ENCODE measurements at regions not wholly inside any gene's neighbourhood (a gene's known extent, or its start where the extent isn't known, plus 50 kb on each side); places are given as distances from the start of the nearest gene placed in this dataset.

GRCh38 chr16:72264771-72265170, 92.8 kb upstream of the PMFBP1 start:
- Histone ChIP-seq H3K27me3 (no peaks in the 10 kb centered on the region), H3K9me3 (no peaks in the 10 kb centered on the region), H3K4me3 (no peak overlapping the region), H3K27ac (no peak overlapping the region), H3K36me3 (no peaks in the 10 kb centered on the region), H3K4me1 (no peaks in the 10 kb centered on the region)
- intact Hi-C loops (cut with DNase I), result no loop called here
- no peak for DNase-seq (ENCODE audit: extremely low spot score in 2 of 2)
- TF ChIP-seq POLR2AphosphoS5 (IDR thresholded peaks at IDR 0.05; ENCODE audit: insufficient read depth in 1 of 2, low read depth in 1 of 2) (no peak), CTCF (IDR thresholded peaks at IDR 0.05) (no peak), POLR2A (IDR thresholded peaks at IDR 0.05) (no peak)

GRCh38 chr16:72262711-72263110, 90.8 kb upstream of the PMFBP1 start:
- intact Hi-C loops (cut with DNase I), result no loop called here
- Histone ChIP-seq H3K9me3 (no peaks in the 10 kb centered on the region), H3K4me3 (no peak overlapping the region), H3K36me3 (no peaks in the 10 kb centered on the region), H3K27ac (no peak overlapping the region), H3K27me3 (no peaks in the 10 kb centered on the region), H3K4me1 (no peaks in the 10 kb centered on the region)
- DNase-seq (ENCODE audit: extremely low spot score in 2 of 2), result no peak
- TF ChIP-seq POLR2A (IDR thresholded peaks at IDR 0.05) (no peak), CTCF (IDR thresholded peaks at IDR 0.05) (no peak), POLR2AphosphoS5 (IDR thresholded peaks at IDR 0.05; ENCODE audit: insufficient read depth in 1 of 2, low read depth in 1 of 2) (no peak)

GRCh38 chr16:72261127-72261526, 89.2 kb upstream of the PMFBP1 start:
- no peak overlapping the region for H3K4me3 ChIP-seq
- TF ChIP-seq POLR2A (IDR thresholded peaks at IDR 0.05), result no peak
- no peak for TF ChIP-seq CTCF (IDR thresholded peaks at IDR 0.05)
- no peak for TF ChIP-seq POLR2AphosphoS5 (IDR thresholded peaks at IDR 0.05; ENCODE audit: insufficient read depth in 1 of 2, low read depth in 1 of 2)
- intact Hi-C loops (cut with DNase I), result no loop called here
- H3K4me1 ChIP-seq, result no peaks in the 10 kb centered on the region
- no peaks in the 10 kb centered on the region for H3K36me3 ChIP-seq
- H3K9me3 ChIP-seq, result no peaks in the 10 kb centered on the region
- H3K27me3 ChIP-seq, result no peaks in the 10 kb centered on the region
- DNase-seq (ENCODE audit: extremely low spot score in 2 of 2), result no peak
- H3K27ac ChIP-seq, result no peak overlapping the region

- H3K36me3 ChIP-seq, result no peaks in the 10 kb centered on the region
- H3K4me1 ChIP-seq, result no peaks in the 10 kb centered on the region
- H3K9me3 ChIP-seq, result no peaks in the 10 kb centered on the region
- DNase-seq (ENCODE audit: extremely low spot score in 2 of 2), result no peak
- H3K4me3 ChIP-seq, result no peak overlapping the region
- H3K27ac ChIP-seq, result no peak overlapping the region
- TF ChIP-seq POLR2A (IDR thresholded peaks at IDR 0.05), result no peak
- no peak for TF ChIP-seq POLR2AphosphoS5 (IDR thresholded peaks at IDR 0.05; ENCODE audit: insufficient read depth in 1 of 2, low read depth in 1 of 2)
- no peak for TF ChIP-seq CTCF (IDR thresholded peaks at IDR 0.05)
- H3K27me3 ChIP-seq, result no peaks in the 10 kb centered on the region
- intact Hi-C loops (cut with DNase I), result loop anchor here (10.0 kb wide), 1 partner anchor 198 kb away; no protein-coding TSS in a partner anchor
Observed at GRCh38 chr16:72256398-72257066, 84.6 kb upstream of the PMFBP1 start.

DNA sequence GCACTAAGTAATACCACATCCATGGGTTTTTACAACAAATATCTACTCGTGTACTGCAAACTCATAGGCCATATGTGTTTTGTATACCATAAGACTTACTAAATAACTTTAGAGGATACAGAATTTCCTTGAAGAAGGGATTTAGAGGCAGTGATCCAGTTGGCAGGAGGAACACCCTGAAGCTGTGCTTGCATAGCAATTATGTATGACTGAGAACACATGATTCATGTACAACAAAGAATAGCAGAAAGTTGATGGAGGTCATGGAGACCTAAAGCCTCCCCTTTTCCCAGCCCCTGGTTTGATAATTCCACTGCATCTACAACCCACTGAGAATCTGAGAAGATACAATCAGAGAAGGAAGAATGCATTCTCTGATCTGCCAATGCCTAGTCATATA, 83.8 kb upstream of the PMFBP1 start:
- intact Hi-C loops (cut with DNase I), result loop anchor here (10.0 kb wide), 1 partner anchor 199 kb away; no protein-coding TSS in a partner anchor
- H3K27me3 ChIP-seq, result no peaks in the 10 kb centered on the region
- no peak for TF ChIP-seq POLR2A (IDR thresholded peaks at IDR 0.05)
- no peak for TF ChIP-seq CTCF (IDR thresholded peaks at IDR 0.05)
- no peaks in the 10 kb centered on the region for H3K9me3 ChIP-seq
- H3K36me3 ChIP-seq, result no peaks in the 10 kb centered on the region
- DNase-seq (ENCODE audit: extremely low spot score in 2 of 2), result no peak
- H3K4me3 ChIP-seq, result no peak overlapping the region
- no peaks in the 10 kb centered on the region for H3K4me1 ChIP-seq
- H3K27ac ChIP-seq, result no peak overlapping the region

All from vagina (tissue), 2 donors.